Sigmoid colon (tissue), 4 donors: ENCODE measurements at regions not wholly inside any gene's neighbourhood (a gene's known extent, or its start where the extent isn't known, plus 50 kb on each side); places are given as distances from the start of the nearest gene placed in this dataset.
"Not testable (repeated sequence)": the region's sequence is repeated elsewhere in the genome, so short reads cannot be mapped to it uniquely, and the experiment has no call there.

Experiments used
- EP300 ChIP-seq, 4 donors: sonication (generic); formaldehyde crosslinking; IDR thresholded peaks; one replicate each; pipeline ENCODE4 v1.6.1; 2017; ENCODE audit warnings: antibody characterized with exemption in 4 of 4
- TF ChIP-seq, protein P1 (sequence below), 4 experiments: fragments of 450-650 bp in 3 of 4; fragments of 200-600 bp in 1 of 4; IDR thresholded peaks; one replicate each; pipeline ENCODE4 v1.5.1; 2016 to 2019; ENCODE audit warnings: antibody characterized with exemption in 4 of 4, mild to moderate bottlenecking in 3 of 4, moderate library complexity in 2 of 4

DNA sequence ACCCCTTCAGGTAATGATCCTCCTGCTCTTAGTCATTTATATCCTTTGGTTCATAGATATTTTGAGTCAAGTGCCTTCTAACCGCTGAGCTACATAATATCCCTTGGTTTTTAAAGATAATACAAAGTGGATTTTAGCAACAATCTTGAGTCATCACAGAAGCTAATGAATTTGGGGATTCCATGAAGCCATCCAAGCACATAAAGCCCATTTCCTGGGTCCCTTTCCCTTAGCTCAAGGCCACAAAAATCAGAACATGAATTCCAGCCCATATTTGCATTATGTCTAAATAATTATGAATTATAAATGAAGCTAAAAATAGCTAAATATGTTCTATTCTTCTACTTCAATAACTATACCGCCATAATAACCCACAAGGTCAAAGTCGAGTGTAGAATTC lies 572.1 kb upstream of the ZNF337 start:
- TF ChIP-seq, protein P1, sequence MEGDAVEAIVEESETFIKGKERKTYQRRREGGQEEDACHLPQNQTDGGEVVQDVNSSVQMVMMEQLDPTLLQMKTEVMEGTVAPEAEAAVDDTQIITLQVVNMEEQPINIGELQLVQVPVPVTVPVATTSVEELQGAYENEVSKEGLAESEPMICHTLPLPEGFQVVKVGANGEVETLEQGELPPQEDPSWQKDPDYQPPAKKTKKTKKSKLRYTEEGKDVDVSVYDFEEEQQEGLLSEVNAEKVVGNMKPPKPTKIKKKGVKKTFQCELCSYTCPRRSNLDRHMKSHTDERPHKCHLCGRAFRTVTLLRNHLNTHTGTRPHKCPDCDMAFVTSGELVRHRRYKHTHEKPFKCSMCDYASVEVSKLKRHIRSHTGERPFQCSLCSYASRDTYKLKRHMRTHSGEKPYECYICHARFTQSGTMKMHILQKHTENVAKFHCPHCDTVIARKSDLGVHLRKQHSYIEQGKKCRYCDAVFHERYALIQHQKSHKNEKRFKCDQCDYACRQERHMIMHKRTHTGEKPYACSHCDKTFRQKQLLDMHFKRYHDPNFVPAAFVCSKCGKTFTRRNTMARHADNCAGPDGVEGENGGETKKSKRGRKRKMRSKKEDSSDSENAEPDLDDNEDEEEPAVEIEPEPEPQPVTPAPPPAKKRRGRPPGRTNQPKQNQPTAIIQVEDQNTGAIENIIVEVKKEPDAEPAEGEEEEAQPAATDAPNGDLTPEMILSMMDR (IDR thresholded peaks at IDR 0.05): not testable (repeated sequence)
- not testable (repeated sequence) for TF ChIP-seq EP300 (IDR thresholded peaks at IDR 0.05)
